Activated CD4-positive, alpha-beta T cell treated with anti-CD3 and anti-CD28 coated beads, Interleukin-10, Interleukin-2, amounts not matched to agents 100 ng/mL and 50 ng/mL, durations not matched to agents 16 hours and 8 hours (primary cell): ENCODE measurements at regions not wholly inside any gene's neighbourhood (a gene's known extent, or its start where the extent isn't known, plus 50 kb on each side); places are given as distances from the start of the nearest gene placed in this dataset.
A peak's percentile ranks its signal among the peaks of the same experiment; 100 is the strongest.

Experiments used
- DNase-seq: peaks from one replicate; pipeline ENCODE4 v3.0.0-alpha.2; 2020

DNA sequence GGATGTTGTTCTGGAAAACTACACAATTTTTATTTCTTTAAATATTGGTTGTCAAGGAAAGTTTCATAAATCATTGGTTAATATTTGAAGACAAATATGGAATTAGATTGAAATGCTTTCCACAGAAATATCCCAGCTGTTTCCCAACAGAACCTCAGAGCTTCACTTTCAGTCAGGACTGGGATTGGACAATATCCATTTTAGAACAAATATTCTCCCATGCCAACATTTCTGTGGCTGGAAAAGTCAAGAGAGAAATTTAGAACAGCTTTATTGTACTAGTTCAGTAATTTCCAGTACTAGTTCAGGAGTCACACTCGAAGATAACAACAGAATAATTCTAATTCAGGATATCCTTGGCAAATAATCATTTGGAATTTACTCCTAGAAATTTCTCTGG lies 116.1 kb upstream of the TUT7 start:
- no peak for DNase-seq

DNA sequence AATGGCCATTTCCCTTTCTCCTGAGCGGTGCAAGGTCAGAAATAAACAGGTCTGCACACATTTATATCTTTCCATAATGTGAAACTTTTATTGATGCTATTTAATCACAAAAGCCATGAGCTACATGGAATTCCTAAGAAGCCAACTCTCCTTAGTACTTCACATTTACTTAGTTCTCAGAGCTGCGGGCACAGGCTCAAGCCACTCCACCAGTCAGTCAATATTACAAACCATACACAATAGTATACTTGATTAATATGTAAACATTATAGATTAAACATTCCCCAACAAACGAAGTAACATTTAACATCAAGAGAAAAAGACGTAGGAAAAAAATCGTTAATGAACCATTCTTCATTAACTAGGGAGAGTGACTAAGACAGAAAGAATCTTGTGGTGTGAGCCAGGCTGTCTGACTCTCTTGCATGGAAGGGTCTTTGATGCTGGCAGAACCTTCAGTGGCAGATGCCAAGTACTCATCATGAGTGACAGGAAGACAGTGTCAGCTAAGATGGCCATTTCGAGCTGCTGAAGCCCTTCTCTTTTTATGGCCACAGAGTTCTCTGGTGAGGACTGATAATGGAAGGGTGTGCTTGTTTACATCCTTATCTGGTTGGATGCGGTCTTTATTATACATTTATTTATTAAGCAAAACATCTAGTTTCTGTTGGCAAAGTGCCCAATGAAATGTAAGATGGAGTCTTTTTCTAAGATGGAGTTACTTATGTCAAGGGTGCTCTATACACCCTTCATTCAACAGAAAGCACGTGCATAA lies 115.5 kb upstream of the TUT7 start:
- no peak for DNase-seq

DNA sequence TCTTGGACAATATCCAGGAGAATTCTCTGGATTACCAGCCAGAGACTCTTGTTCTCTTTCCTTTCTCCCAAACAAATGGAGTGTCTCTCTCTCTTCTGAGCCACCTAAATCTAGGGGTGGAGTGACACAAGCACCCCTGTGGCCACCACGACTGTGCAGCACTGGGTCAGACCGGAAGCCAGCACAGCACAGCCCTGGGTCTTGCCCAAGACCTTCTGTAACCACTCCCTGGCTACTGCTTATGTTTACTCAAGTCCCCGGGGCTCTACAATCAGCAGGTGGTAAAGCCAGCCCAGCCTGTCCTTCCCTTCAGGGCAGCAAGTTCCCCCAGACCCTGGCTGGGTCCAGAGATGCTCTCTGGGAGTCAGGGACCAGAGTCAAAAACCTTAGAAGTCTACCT lies 110.0 kb upstream of the TUT7 start:
- no peak for DNase-seq

DNA sequence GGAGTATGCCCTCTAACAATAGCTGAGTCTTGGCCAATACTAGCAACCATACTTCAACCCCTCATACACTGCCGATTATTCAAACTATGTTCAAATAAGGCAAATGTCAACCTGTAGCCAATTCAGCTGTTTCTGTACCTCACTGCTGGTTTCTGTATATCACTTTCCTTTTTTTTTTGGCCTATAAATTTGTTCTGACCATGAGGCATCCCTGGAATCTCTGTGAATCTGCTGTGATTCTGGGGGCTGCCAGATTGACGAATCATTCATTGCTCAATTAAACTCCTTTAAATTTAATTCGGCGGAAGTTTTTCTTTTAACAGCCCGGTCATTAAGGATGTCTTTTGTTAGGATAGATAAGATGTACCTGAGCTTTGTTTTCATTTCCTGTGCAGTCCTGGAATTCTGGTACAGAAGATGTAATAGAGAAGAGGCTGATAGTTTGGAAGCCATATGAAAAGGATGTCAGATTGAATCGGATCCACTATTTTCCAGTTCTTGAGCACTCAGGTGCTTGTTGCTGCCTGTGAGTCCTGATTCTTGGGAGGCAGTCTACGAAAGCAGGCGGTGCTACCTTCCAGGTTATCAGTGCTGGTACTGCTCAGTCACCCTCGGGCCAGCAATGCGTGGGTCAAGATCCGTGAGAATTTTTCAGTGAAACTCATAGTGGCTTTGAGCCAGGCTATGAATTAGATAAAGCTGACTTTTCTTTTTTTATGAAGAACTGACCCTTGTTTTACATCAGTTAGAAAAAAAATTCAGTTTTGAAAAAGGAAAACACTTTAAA lies 106.2 kb upstream of the TUT7 start:
- DNase-seq: no peak

DNA sequence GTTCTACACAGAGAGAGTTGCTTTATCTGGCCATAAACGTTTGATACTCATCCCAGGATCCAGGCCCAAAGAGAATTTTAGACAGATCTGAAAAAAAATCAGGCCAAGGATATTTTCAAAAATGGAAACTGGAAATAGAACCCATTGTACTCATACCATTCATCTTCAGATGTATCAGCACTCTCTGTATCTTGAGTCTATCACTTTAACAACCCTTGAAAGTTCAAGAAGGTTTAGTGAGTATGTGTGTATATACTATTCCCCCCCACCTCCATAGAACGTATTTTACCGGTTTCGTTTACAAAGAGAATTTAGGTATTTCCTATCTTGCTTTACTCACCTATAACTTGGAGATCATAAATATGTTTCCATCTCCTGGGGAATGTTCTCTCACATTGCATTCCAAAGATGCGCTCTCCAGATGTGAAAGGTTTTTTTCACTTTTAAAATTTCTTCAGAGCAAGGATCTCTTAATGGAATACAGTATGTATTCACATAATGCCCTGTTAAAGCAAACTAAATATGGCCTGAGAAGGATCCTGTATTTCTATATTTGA lies 105.5 kb upstream of the TUT7 start:
- no peak for DNase-seq

DNA sequence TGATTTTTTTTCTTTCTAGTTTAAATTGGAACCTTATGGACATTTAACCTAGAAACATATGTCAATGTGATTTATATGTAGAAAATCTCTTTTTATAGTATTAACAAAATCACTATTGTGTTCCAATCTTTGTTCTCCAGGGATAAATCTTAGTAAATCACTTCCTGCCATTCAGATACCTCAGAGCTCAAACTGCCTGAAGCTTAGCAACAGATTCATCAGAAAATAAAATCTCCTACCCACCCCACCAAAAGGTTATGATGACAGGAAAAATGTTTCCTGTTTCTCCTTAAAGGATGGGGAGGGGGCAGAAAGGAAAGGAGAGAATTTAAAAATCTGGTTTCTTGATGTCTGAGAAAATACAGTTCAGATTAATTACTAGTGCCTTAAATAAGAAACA lies 105.0 kb upstream of the TUT7 start:
- no peak for DNase-seq

DNA sequence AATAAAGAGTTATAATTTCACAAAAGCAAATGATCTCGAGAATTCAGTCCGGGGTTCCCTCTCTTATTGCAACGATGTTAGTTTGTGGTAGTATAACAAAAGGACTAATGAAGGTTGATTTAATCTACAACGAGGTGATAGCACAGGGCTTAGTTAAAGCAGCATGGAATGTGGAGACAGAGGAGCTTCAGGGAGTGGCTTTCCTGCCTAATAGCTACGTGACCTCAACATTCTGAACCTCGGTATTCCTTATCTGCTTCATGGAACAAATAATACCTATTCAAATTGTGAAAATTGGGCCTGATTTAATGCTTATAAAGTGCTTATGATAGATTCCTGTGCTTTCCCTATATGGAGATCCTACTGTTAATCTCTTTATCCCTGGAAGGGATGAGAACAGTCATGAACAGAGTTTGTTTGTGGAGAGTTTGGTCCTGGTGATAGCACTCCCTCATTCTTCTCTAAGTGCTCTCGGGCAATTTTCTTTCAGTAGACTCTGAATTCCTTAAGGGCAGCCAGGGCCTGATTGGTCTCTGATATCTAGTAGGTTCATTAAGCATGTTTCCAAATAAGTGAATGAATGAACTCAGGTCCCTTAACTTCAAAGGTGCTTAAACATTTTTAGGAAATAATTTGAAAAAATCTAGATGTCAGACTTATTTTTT lies 104.1 kb upstream of the TUT7 start:
- no peak for DNase-seq

DNA sequence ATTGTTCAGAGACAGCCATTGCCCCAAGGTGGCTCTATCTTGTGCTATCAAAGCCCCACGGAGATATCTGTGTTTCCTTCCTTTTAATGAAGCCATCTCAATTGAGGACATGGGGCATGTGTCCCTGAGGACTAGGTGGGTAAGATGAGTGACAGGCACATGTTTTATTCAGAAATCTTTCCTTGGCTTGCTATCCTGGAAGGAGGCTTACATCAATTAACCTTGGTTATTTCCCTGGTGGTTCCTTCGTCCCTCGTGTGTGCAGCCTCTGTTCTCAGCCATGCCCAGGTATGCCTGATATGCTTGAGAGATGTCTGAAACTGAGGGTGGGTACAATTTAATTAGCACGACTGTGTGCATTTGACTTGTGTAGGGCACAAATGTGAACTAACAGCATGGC lies 102.2 kb upstream of the TUT7 start:
- DNase-seq: no peak

DNA sequence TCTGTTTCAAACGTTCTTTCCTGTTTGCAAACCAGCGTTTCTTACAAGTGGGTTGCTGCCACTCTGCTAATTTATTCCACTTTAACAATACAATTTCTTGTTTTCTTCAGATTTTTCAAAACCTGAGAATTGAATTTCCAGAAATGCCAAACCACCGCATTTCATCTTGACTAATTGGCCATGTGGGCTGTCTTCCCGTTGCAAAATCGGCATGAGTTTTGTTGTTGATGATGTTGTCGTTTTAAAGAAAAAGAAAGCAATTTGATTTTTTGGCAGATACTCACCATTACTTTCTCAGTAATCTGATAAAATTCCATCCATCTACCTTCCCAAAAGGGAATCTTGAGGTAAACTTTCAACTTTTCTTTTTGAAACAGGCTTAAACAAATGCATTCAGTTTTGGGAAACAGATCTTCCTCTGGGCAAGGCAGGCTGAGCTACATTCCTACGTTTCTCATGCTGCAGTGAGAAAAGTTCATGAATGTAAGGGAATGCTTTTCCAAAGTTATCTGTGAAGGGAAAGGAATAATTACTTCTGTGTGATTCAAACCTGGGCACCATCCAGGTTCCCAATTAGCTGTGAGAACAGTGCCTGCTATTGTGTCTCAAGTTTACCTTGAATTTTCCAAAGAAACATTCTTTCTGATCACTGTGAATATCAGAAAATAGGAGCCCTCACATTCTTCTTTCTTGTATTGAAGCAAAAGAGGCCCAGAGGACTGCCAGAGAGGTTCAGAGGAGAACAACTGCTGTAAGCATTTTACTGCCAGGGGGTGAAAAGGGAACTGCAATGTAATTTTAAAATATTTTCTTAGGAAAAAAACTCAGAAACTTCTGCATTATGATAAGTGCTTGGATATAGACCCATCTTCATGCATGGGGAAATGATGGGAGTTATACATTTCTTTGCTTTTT lies 100.7 kb upstream of the TUT7 start:
- no peak for DNase-seq

DNA sequence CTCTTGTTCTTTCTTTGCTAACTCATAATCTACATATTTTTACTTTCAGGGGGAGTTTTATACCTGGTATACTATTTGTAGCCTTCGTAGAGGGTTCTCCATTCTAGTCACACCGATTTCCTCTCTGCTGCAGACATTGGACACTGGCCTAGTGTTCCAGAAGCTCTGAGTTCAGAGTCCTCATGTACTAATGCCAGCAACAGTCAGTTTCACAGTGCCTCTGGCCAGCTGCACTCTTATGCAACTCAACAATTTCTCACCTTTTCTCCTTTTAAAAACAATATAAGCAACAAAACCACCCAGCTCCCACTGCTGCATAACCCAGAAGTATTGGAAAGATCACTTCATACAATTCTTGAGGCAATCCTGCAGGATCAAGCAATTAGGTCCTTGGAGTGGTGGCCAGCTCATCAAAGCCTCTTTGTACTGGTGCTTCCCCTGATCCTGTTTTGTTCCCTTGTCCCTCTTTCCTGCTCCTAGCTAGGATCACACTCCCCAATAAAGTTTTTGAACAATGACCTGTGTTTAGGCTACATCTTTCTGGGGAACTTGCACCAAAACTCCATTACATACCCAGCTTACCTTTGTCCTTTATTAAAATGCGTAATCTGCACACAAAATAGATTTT lies 98.1 kb upstream of the TUT7 start:
- no peak for DNase-seq

DNA sequence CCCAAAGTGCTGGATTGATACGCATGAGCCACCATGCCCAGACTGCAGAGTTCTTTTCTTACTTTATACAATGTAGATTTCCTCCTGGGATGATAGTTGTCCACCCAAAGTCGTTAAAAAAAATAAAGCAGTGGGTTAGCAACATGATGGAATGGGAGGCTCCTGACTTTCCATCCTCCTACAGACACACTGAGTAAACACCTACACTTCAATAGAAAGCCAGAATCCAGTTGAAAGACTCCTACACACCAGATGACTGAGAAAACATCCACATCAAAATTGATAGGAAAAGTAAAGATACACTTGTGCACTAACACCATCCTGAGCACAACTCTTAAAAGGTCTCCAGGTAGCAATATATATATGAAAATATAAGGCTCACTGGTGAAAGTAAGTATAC lies 95.0 kb upstream of the TUT7 start:
- no peak for DNase-seq

DNA sequence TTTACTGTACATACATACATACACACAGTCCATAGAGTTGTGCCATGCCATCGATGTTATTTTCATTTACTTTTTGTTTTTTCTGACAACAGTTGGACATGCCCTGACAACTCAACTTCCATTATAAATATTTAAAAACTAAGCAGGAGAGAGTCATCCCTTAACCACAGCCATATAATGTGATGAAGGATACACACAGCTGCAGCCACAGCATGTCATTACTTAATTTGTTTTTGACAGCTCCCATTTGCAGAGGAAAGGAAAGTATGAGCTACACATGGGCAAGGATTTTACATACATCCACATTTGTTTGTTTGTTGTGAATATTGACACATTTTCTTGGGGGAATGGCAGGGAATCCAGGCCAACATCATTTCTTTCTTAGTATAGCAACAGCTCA lies 91.5 kb upstream of the TUT7 start:
- no peak for DNase-seq

DNA sequence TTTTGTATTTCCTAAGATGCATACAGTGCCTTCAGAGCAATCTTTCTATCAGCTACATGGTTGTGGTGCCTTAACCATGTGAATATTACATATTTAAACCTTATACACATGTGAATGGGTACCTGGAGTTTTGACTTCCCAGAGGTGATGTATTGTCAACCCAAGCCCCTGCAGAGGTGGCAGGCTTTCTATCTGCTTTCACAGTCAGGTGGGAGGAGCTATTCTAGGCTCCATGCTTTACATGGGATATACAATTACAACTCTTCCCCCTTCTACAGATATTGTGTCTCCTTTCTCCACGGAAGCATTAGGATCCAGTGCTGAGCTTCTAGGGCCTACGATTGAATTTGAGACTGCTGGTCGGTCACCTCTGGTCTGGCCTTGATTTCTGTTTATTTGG lies 89.8 kb upstream of the TUT7 start:
- no peak for DNase-seq

DNA sequence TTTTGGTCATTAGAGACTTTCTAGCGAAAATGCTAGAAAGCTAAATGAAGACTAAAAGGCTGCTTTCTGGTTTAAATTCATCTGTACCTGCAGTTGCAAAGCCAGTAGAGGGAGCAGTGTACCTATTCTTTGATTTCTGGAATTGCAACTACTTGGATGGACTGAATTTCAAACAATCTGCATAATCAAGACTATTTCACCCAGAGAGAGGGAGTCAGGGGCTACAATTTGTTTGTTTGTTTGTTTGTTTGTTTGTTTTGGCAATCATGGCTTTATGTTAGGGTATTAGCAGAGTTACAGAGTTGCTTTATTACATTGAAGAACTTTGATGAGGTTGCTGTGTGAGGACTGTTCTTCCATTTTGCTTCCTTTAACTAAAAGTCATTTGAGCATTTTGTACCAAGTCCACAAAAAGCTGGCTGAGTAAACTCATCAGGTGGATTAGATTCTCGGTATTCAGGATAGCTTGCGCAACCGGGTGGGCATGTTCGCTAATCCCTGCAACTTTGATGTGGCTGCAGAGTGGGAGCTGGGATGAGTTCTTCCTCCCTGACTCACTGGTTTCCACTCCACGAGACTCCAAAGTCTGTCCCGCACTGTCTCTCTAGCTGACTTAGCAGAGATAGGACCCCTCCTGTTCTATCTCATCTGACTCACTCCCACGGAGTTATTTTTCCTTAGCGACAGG lies 80.0 kb upstream of the TUT7 start:
- peak; percentile 43 for DNase-seq

DNA sequence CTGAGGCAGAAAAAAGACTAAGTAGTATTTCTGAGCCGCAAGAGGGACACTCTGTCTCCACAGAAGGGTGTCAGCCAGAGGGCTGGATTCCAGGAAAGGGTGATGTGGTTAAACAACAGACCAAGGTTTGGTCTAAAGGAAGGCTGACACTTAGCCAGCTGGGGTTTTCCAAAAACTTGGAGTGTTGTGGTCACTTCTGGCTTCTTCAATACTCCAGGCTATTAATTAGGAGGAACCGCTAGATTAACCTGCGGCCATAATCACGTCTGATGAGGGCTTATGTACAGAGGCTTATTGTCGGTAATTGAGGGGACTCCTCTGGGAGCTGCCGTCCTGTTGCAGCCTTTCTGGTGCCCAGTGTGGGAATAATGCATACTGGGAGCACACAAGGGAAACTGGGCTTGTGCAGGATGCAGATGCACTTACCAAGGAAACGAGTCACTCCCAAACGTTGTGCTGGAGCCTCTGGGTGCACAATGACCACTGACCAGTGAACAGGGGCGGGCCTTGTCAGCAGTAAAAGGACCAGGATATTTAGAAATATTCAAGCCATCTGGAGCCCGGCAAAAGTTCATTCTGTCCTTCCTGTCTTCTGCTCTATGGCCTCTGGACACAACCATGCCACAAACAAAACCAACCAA lies 70.2 kb upstream of the TUT7 start:
- no peak for DNase-seq

DNA sequence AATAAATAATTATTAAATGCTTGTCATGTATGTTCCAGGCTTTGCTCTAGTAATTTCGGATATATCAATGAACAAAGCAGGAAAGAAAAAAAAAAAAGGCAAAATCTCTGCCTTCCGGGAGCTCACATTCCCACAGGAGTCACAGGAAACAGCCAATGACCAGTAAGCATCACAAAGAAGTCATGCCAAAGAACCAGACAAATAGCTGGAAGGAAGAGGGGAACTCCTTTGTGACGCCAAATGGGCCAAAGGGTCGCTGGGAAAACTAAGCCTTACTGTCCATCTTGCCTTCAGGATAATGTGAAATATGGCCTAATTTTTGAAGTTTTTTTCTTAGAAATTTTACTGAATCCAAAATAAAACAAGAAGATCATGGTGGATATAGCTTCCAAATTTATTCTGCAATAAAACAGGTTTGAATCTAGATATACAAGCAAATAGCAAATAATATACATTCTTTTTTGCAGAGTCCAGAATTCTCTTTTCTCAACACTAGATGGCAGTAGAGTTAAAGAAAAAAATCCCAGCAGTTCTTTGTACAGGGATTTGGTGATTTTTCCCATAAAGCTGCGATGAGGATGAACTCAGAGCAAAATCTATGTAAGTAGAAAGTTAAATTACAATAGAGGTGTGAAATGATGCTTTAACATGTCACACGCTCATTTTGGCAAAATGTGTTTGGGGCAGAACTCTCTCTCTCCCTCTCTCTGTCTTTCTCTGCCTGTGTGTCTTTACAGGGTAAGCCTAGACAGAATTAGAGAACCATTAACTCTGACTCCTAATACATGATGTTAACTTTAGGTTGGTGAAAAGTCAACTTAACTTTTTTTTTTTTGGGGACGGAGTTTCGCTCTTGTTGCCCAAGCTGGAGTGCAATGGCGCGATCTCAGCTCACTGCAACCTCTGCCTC lies 60.0 kb upstream of the TUT7 start:
- DNase-seq: peak; percentile 21

DNA sequence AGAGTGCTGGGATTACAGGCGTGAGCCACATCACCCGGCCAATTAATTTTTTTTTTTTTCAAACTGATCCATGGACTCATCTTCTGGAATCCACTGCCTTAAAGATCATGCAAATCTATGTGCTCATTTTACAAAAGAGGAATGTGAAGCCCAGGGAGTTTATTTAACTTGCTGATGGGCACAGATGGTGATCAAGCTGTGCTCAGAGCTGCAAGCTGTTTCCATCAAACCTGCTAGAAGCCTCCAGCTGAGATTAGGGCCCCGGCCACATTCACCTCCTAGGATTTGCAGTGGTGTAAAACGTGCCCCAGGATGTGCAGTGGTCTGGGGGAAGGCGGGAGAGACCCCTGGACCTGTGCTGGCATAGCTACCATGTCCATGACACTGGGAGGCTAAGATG lies 56.1 kb upstream of the TUT7 start:
- no peak for DNase-seq

DNA sequence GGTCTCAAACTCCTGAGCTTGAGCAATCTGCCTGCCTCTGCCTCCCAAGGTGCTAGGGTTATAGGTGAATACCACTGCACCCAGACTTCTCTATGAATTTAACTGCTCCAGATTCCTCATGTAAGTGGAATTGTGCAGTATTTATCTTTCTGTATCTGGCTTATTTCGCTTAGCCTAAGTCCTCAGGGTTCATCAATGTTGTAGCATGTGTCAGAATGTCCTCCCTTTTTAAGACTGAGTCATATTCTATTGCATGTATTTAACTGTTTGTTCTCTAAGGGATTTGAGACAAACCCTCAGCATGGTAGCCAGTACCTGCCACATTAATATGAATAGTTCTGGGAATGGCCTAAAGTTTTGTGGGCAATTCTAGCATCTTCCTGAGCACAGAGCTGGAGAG lies 53.9 kb upstream of the TUT7 start:
- no peak for DNase-seq

DNA sequence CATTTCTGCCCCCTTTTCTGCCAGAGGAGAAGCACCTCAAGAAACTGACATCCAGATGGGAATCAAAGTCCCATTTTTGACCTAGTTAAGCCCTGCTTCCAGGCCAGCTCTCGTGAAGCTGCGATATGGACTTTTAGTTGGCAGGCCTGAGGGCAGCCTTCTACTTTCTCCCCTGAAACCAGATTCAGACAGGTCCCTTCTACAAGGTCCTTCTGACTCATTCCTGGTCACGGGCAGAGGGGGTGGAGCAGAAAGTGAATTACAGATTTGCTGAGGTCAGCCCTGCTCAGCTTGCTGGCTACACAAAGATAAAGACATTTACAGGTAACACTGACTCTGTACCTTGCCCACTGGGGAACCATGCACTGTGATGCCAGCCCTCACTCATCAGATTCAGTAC lies 52.8 kb upstream of the TUT7 start:
- DNase-seq: peak; percentile 19

DNA sequence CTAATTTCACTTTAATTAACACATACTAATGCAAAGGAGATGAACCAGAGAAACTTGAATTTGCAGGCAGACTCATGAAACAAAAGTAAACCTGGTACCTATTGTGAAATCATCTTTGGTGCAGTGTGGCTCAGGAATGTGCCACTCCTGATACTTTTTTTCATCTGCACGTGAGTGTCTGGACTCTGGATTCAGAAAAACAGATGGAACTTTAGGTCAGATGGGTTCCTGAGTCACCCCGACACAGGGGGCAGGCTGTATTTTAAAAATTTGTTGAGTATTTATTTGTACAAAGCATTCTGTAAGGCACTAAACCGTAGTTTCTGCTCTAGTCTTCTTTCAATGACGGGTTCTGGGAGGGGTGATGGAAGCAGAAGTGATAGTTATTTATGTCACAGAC lies 52.2 kb upstream of the TUT7 start:
- DNase-seq: no peak
